Cerebellar nuclear complex (tissue), 1 donor: ENCODE measurements at regions not wholly inside any gene's neighbourhood (a gene's known extent, or its start where the extent isn't known, plus 50 kb on each side); places are given as distances from the start of the nearest gene placed in this dataset.
"Not testable (repeated sequence)": the region's sequence is repeated elsewhere in the genome, so short reads cannot be mapped to it uniquely, and the experiment has no call there.

Experiments
- DNase-seq, 2 experiments: peaks; one replicate each; lab custom pipeline; 2025; lab: John Stamatoyannopoulos, UW

DNA sequence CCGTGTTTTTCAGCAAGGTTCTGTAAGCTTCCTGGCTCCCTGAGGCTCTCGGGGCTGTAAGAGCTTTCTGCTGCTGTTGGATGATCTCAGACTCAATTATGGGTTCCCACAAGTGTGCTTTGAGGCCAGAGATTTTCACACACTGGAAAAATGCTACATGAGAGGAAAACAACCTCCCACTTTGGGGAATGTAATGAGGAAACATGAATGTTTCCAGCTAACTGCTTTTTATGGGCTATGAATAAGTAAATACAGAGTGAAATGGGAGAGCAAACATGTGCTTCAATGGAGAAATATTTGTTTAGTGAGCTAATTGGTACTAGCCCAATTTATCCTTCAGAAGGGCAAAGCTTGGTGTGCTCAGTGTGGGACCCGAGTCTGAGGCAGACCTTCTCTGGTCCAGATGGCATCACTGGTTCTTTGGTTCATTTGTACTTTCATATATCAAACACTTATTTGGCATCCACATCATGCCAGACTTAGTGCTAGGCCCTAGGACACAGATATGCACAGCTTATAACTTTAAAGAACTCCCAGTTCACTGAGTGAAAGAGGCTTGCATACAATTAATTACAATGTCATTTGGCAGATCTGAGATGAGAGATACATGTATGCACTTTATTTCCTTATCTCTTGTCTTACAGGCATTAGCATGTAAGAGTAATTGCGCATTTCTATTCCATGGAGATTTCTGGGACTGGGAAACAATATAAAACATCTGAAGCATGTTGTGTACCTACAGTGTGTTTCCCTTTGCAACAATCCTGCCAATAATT lies 248.8 kb downstream of the RDH14 start:
- no peak for DNase-seq

- no peak for DNase-seq
These were observed 250.8 kb downstream of the RDH14 start for GRCh38 chr2:18309627-18310026.

- DNase-seq, result no peak
These were observed 251.3 kb downstream of the RDH14 start for GRCh38 chr2:18309188-18309587.

GRCh38 chr2:18304849-18305248 lies 255.6 kb downstream of the RDH14 start:
- DNase-seq, result no peak

GRCh38 chr2:18301421-18302139 lies 258.9 kb downstream of the RDH14 start:
- no peak for DNase-seq

GRCh38 chr2:18299423-18300212 lies 260.8 kb downstream of the RDH14 start:
- DNase-seq, result no peak

- DNase-seq, result no peak
These were observed 262.9 kb downstream of the RDH14 start for GRCh38 chr2:18297534-18298058.

- DNase-seq, result no peak
These were observed 270.1 kb downstream of the RDH14 start for GRCh38 chr2:18290386-18290785.

DNA sequence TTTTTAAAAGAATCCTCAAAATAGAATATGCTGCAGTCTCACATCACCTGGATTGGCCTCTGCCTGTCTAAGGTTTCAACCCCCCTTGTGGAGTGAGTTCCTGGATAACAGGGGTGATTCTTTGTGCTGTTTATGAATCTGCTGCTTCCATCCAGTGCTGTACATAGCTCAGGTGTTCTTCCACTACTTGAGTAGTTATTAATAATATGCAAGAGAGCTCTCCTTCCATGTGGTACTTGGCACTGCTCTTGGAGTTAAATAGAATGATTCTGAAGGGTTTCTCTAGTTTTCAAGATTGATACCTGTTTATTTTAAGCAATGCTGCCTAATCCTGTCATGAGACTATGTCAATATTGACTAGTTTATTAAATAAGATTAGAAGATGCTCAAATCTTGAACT lies 273.6 kb downstream of the RDH14 start:
- no peak for DNase-seq

- DNase-seq, result no peak
These were observed 276.1 kb downstream of the RDH14 start for GRCh38 chr2:18284331-18284730.

GRCh38 chr2:18282026-18282425 lies 278.4 kb downstream of the RDH14 start:
- no peak for DNase-seq

DNA sequence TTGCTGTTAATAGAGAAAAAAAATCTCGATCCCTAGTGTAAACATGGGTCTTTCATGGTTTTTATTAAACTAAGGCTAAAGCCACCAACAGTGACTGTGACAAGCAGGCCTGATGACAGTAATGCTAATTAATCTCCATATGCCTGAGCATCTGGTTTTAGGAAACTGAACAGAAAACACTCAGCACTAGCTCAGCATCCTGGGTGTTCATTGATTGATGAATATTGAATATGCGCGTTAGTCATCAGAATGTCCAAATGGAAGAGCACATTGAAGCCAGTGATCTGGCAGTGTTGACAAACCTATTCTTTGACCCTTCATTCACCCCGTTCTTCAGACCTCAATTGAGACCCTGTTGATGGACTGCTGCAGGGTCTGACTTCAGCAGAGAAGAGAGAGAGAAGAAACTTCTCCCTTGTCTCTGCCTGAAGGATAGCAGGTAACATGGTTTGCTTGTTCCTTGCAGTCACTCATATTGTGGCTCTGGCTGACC lies 283.8 kb downstream of the RDH14 start:
- DNase-seq, result no peak

- DNase-seq, result no peak
These were observed 287.2 kb downstream of the RDH14 start for GRCh38 chr2:18273205-18273604.

DNA sequence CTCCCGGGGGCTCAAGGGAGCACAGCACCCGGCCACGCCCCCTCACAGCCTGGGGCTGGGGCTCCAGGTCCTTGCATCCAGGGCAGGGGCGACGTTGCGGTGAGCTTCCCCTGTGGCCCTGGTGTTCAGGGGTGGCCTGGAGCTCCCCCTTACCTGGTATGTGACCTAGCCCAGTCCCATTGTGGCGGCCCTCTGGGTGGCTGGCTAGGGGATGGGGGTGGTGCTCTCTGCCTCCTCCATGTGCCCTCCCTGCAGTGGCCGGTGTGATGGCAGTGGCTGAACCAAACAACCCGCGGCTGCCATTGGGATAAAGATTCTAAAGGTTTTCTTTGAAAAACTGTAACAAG lies 288.3 kb downstream of the RDH14 start:
- no peak for DNase-seq

DNA sequence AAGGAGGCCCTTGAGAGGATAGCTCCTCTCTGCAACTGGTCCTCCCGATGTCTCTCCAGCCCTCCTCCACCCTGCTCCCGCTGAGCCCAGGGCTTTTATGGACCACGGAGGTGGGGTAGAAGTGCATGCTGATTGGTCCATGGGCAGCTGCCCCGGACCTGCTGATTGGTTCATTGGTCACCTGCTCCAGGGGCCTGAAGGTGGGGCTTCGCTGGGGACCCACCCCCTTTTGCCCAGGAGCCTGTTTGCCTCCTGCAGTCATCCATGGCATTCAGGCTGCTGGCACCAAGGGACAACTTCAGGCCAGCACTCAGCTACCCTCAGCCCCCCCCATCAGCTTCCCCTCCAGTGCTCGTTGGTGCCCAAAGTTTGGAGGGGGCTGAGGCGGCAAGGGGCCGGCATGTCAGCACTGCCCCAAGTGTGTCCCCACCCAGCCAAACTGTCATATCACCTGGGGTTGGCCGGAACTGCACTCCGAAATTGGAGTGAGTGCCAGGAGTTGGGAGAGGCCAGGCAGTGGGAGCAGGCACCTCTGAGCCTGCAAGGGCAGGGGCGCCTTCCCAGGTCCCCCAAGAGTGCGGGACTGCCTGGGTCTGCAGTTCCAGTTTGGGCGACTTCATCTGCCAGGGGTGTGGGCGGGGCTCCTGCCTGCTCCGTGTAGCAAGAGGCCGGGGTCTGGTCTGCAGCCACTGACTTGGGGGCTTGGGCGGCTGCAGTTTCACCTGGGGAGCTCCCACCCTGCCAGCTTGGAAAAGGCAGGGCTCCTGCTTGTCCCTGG lies 288.9 kb downstream of the RDH14 start:
- no peak for DNase-seq

GRCh38 chr2:18268400-18268799 lies 292.1 kb downstream of the RDH14 start:
- DNase-seq, result no peak

DNA sequence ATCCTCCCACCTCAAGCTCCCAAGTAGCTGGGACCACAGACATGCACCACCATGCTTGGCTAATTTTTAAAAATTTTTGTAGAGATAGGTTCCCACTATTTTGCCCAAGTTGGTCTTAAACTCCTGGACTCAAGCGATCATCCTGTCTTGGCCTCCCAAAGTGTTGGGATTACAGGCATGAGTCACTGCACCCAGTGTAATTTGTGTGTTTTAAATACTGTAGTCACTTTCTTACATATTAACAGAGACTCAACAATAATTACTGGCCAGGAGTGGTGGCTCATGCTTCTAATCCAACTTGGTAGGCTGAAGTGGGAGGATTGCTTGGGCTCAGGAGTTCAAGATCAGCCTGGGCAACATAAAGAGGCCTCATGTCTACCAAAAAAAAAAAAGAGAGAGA lies 293.0 kb downstream of the RDH14 start:
- DNase-seq, result no peak

GRCh38 chr2:18266699-18267098 lies 293.8 kb downstream of the RDH14 start:
- DNase-seq, result not testable (repeated sequence)

GRCh38 chr2:18265614-18266586 lies 294.6 kb downstream of the RDH14 start:
- DNase-seq, result no peak

DNA sequence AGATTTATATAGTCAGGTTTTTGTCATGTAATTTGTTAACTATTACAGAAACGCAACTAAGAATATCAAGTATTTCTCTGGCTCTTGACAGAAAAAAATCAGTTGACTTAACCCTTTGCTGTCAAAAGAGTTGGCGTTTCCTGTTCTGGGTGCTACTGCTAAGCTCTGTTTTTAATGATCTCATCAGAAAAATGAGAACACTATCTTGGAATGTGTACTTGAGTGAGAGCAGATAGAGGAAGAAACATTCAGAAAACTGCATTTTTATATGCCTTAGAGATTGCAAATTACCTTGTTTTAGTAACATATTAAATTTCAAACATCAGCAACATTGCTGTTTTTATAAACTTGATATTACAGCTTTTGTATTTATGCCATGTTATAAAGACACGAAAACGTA lies 297.9 kb downstream of the RDH14 start:
- no peak for DNase-seq
